ENCODE measurements at regions not wholly inside any gene's neighbourhood (a gene's known extent, or its start where the extent isn't known, plus 50 kb on each side); places are given as distances from the start of the nearest gene placed in this dataset.

GRCh38 chr3:150140614-150141321 lies 170.1 kb upstream of the PFN2 start:
- Mint-ChIP-seq H3K4me3 (ENCODE audit: unreplicated experiment) (no peak overlapping the region), H3K9me3 (ENCODE audit: unreplicated experiment) (no peaks in the 10 kb centered on the region), H3K36me3 (ENCODE audit: insufficient read depth, unreplicated experiment) (no peaks in the 10 kb centered on the region), H3K4me1 (ENCODE audit: low read depth, unreplicated experiment) (no peaks in the 10 kb centered on the region), H3K27ac (ENCODE audit: unreplicated experiment) (no peak overlapping the region), H3K27me3 (ENCODE audit: insufficient read depth, unreplicated experiment) (peaks cover 8% of the 10 kb centered on the region)
- Histone ChIP-seq H3K36me3 (ENCODE audit: control insufficient read depth, insufficient read depth, low read length) (no peaks in the 10 kb centered on the region), H3K27me3 (replicated peaks; ENCODE audit: control insufficient read depth, insufficient read depth, low read length) (no peaks in the 10 kb centered on the region), H3K4me1 (no peaks in the 10 kb centered on the region), H3K9me3 (no peaks in the 10 kb centered on the region), H3K4me3 (ENCODE audit: low read depth, low read length) (no peak overlapping the region)
- DNase-seq, result no peak
- no TSS peak for BruUV-seq (replicated peaks)
- POLR2A ChIA-PET, result no interaction called here
- intact Hi-C loops (cut with micrococcal nuclease; ENCODE audit: unreplicated experiment), result no loop called here
- CTCF ChIA-PET, result no interaction called here
- TF ChIP-seq CTCF (IDR thresholded peaks at IDR 0.05; ENCODE audit: insufficient read depth in 1 of 2, low read depth in 1 of 2, low read length in 1 of 2, severe bottlenecking in 1 of 2, unreplicated experiment in 1 of 2), result no peak

GRCh38 chr3:150138824-150139223 lies 168.1 kb upstream of the PFN2 start:
- no peak for TF ChIP-seq CTCF (IDR thresholded peaks at IDR 0.05; ENCODE audit: insufficient read depth in 1 of 2, low read depth in 1 of 2, low read length in 1 of 2, severe bottlenecking in 1 of 2, unreplicated experiment in 1 of 2)
- H3K9me3 ChIP-seq, result no peaks in the 10 kb centered on the region
- intact Hi-C loops (cut with micrococcal nuclease; ENCODE audit: unreplicated experiment), result no loop called here
- Mint-ChIP-seq H3K27ac (ENCODE audit: unreplicated experiment) (no peak overlapping the region), H3K4me1 (ENCODE audit: low read depth, unreplicated experiment) (no peaks in the 10 kb centered on the region), H3K36me3 (ENCODE audit: insufficient read depth, unreplicated experiment) (no peaks in the 10 kb centered on the region), H3K9me3 (ENCODE audit: unreplicated experiment) (no peaks in the 10 kb centered on the region), H3K27me3 (ENCODE audit: insufficient read depth, unreplicated experiment) (peaks cover 8% of the 10 kb centered on the region), H3K4me3 (ENCODE audit: unreplicated experiment) (no peak overlapping the region)
- H3K27me3 ChIP-seq (replicated peaks; ENCODE audit: control insufficient read depth, insufficient read depth, low read length), result no peaks in the 10 kb centered on the region
- CTCF ChIA-PET, result no interaction called here
- BruUV-seq (replicated peaks), result no TSS peak
- no peaks in the 10 kb centered on the region for H3K4me1 ChIP-seq
- H3K4me3 ChIP-seq (ENCODE audit: low read depth, low read length), result no peak overlapping the region
- POLR2A ChIA-PET, result no interaction called here
- H3K36me3 ChIP-seq (ENCODE audit: control insufficient read depth, insufficient read depth, low read length), result no peaks in the 10 kb centered on the region
- DNase-seq, result no peak

- no peak overlapping the region for H3K4me3 Mint-ChIP-seq (ENCODE audit: unreplicated experiment)
- H3K36me3 Mint-ChIP-seq (ENCODE audit: insufficient read depth, unreplicated experiment), result no peaks in the 10 kb centered on the region
- H3K27me3 ChIP-seq (replicated peaks; ENCODE audit: control insufficient read depth, insufficient read depth, low read length), result no peaks in the 10 kb centered on the region
- no peak overlapping the region for H3K27ac Mint-ChIP-seq (ENCODE audit: unreplicated experiment)
- no TSS peak for BruUV-seq (replicated peaks)
- no peak for TF ChIP-seq CTCF (IDR thresholded peaks at IDR 0.05; ENCODE audit: insufficient read depth in 1 of 2, low read depth in 1 of 2, low read length in 1 of 2, severe bottlenecking in 1 of 2, unreplicated experiment in 1 of 2)
- no peak overlapping the region for H3K4me3 ChIP-seq (ENCODE audit: low read depth, low read length)
- no peaks in the 10 kb centered on the region for H3K36me3 ChIP-seq (ENCODE audit: control insufficient read depth, insufficient read depth, low read length)
- H3K4me1 ChIP-seq, result no peaks in the 10 kb centered on the region
- H3K9me3 Mint-ChIP-seq (ENCODE audit: unreplicated experiment), result no peaks in the 10 kb centered on the region
- no peaks in the 10 kb centered on the region for H3K9me3 ChIP-seq
- H3K27me3 Mint-ChIP-seq (ENCODE audit: insufficient read depth, unreplicated experiment), result peaks cover 8% of the 10 kb centered on the region
- intact Hi-C loops (cut with micrococcal nuclease; ENCODE audit: unreplicated experiment), result no loop called here
- no peaks in the 10 kb centered on the region for H3K4me1 Mint-ChIP-seq (ENCODE audit: low read depth, unreplicated experiment)
- POLR2A ChIA-PET, result no interaction called here
- no peak for DNase-seq
- CTCF ChIA-PET, result no interaction called here
These were observed 165.5 kb upstream of the PFN2 start for GRCh38 chr3:150136242-150136641.
